Dedifferentiated amniotic fluid mesenchymal stem cell (primary cell): ENCODE measurements at regions not wholly inside any gene's neighbourhood (a gene's known extent, or its start where the extent isn't known, plus 50 kb on each side); places are given as distances from the start of the nearest gene placed in this dataset.
"Not testable (repeated sequence)": the region's sequence is repeated elsewhere in the genome, so short reads cannot be mapped to it uniquely, and the experiment has no call there.

Experiments used
- DNase-seq: peaks from one replicate; pipeline ENCODE4 v3.0.0-alpha.2; 2016; ENCODE audit errors: extremely low spot score

DNA sequence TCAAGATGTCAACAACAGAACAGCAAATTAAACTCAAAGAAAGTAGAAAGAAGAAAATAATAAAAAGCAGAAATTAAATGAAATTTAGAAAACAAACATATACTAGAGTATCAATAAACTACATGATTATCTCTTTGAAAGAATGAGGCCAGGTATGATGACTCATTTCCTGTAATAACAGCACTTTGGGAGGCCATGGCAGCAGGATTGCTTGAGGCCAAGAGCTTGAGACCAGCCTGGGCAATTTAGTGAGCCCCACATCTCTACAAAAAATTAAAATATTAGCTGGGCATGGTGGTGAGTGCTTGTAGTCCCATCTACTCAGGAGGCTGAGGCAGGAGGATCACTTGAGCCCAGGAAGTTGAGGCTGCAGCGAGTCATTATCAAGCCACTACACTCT is 232.5 kb downstream of the RAB11FIP4 start:
- no peak for DNase-seq

DNA sequence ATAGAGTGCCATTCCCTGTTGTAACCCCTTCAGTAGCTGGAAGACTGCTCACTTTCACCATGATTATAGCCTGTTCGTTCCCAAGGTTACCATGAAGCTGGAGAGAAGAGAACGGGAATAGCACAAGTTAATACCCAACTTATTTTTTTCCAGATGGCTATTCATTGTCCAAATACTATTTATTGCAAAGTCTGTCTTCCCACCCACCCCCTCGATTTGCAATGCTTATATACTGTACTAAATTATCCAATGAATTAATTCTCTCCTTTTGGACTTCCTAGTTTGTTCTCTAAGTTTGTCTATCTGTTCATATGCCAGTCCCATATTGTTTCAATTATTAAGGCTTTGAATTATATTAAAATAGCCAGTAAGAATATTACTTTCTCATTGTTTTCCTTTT is 231.0 kb downstream of the RAB11FIP4 start:
- DNase-seq: no peak

DNA sequence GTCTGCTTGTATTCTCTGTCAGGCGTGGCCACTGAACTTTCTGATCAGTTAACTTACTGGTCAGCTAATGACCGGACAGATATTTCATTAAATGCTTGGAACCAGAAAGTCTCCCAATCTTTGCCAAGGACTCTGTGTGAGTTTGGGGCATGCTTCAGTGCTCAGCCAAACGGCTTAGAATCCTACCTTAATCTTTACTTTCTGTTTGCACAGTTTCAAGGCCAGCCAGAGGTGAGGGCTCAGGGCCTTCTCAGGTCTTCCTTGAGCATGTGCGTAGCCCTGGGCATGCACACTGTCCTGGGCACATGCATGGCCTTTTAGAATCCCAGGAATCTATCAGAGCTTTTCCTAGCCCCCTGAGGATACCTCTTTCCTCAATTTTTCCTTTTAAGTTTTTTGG is 230.1 kb downstream of the RAB11FIP4 start:
- no peak for DNase-seq

DNA sequence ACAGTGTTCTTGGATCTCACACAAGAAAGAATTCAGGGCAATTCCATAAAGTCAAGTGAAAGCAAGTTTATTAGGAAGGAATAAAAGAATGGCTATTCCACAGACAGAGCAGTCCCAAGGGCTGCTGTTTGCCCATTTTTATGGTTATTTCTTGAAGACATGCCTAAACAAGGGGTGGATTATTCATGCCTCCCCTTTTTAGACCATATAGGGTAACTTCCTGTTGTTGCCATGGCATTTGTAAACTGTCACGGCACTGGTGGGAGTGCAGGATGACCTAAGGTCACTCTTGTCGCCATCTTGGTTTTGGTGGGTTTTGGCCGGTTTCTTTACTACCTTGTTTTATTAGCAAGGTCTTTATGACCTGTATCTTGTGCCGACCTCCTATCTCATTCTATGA is 219.6 kb downstream of the RAB11FIP4 start:
- not testable (repeated sequence) for DNase-seq

DNA sequence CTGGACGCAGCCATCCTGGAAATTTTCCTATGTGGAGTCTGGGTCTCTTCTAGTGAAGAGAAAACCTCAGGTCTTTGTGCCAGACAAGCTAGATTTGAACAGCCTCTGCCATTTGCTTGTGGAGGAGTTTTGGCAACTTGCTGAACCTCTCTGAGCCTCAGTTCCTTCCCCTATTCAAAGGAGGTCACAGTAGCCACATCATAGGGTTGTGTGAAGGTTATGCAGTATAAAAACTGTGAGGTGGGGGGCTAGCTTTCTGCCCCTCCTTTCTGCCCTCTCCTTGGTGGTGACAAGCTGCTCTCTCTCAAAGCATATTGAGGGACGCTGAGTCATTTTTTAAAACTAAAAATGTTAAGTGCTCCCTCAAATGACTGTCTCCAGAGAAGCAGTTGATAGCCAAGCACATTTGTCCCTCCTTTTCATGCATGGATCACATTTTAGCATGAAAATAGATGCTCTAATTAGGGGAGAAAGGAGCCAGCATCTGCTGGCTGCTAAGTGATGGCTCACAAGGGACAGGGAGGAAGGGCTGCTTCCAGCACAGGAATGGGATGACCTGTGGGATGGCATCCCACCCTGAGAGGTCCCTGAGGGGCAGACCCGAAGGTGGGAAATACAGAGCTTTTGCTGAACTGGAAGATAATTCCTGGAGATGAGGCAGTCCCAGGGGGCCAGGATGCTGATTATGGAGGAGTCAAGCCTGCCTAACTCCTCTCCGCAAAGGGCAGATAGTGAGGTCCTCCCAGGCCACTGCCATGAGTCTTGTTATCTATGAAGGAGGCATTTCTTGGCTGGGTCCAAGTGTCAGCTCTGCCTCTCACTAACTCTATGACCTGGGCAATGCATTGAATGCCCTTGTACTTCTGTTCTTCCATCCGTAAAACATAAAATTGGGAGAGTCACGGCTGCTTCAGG is 218.8 kb downstream of the RAB11FIP4 start:
- DNase-seq: no peak

DNA sequence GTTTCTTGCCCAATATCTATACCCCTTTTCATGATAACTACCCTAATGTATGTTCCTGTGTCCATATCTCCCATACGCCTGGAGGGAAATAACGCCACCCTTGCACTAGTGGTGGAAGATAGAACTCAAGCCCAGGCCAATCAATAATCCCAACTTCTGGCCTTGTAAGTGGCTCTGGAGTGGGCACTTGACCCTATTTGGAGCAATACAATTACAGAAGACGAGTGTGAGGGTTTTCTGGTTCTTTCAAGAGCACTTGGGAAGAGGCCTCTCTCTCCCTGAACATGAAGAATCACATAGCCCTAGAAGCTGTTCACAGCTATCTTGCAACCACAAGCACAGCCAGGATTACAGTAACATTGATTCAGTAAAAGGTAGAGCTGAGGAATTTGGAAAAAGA is 217.9 kb downstream of the RAB11FIP4 start:
- DNase-seq: no peak

DNA sequence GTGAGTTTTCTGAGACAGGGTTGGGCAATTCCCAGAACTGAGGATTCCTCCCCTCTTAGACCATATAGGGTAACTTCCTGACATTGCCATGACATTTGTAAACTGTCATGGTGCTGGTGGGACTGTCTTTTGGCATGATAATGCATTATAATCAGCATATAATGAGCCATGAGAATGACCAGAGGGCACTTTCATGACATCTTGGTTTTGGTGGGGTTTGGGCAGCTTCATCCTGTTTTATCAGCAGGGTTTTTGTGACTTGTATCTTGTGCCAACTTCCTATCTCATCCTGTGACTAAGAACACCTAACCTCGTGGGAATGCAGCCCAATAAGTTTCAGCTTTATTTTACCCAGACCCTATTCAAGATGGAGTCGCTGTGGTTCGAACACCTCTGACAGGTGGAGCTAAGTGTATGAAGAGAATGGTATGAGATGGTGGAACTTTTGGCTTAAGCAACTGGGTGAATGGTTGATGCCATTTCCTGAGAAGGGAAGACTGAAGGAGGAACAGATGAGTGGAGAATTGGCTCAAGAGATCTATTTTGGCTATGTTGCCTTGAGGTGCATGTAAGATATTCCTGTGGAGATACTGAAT is 217.3 kb downstream of the RAB11FIP4 start:
- DNase-seq: no peak

DNA sequence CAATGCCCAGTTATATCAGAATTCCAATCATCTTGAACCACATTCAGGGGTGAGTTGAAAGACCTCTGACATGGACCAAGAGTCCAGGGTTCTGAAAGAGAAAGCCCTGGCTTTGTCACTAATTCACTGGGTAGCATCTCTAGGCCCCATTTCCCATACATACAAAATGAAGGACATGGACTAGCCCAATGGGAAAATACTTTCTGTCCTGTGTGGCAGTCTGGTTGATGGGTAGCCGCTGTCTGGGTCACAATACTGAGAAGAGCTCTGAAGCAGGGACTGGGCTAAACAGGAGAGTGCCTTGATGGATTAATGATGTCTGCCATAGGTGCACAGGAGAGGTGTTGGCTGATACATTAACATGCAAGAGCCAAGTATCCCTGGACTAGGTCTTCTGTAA is 214.3 kb downstream of the RAB11FIP4 start:
- no peak for DNase-seq

DNA sequence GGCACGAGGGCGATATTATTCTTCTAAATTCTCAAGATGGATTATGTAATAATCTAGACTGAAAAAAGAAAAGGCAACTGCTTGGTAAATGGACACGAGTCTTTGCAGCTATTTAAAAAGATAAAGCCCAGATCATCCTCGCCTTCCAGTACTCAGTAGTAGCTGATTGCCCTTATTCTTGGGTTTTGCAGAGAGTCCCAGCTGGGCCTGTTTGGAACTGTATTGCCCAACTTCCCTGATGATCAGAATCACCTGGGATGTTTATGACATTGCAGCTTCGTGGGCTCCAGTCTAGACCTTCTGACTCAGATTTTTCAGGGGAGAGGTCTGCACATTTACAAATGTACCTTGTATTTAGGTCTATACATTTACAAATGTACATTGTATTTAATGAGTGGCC is 213.5 kb downstream of the RAB11FIP4 start:
- DNase-seq: no peak

DNA sequence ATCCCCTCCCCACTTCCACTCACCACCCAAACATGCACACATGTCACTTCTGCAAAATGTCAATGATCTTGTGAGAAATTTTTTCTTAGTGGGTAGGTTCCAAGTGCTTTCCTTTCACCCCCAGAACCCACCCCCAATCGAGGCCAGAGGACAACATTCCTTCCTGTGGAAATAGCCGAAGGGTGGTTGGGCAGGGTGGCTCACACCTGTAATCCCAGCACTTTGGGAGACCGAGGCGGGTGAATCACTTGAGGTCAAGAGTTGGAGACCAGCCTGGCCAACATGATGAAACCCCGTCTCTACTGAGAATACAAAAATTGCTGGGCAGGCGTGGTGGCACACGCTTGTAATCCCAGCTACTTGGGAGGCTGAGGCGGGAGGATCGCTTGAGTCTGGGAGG is 208.7 kb downstream of the RAB11FIP4 start:
- DNase-seq: not testable (repeated sequence)

DNA sequence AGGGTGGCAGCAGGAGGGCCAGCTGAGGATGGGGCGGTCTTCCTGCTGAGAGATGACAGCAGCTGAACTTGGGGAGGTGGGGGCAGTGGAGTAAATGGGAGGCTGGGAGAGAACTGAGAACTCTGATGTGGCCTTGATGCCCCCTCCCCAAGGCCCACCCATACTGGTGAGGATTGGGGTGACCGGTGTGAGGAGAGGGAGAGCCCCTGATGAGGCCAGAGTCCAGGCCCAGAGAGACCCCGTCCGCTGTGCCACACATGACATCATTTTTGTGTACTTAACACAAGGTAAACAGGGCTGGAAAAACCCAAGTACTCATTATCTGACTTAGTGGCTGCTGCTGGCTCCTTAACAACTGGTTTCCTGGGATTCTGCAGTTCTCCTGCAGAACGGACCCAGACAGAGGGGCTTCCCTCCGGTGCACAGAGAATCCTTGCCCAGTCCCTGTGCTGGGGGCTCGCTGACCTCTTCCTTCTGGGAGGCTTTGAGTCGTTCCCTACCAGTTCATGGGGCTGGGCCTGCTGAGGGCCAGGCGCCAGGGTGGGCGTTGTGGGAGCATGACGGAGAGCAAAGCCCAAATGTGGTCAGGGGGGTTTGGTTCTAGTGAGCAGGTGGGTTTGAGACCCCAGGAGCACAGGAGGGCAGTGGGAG is 207.6 kb downstream of the RAB11FIP4 start:
- no peak for DNase-seq

DNA sequence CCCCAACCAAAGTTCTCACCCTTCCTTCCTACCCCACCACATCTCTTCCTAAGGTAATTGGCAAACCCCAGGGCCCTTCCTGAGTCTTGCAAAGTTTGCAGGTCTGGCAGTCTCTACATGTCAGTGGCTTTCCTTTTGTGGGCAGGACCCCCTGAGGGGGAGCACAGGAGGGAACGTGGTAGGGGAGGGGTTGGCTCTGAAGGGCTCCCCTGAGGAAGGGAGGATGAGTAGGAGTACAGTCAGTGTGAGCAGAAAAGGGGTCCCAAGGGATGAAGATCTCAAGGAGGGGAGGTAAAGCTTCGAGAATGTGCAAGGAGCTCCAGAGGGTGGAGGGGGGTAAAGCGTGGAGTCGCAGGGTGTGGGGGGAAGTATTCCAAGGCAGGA is 206.9 kb downstream of the RAB11FIP4 start:
- no peak for DNase-seq

DNA sequence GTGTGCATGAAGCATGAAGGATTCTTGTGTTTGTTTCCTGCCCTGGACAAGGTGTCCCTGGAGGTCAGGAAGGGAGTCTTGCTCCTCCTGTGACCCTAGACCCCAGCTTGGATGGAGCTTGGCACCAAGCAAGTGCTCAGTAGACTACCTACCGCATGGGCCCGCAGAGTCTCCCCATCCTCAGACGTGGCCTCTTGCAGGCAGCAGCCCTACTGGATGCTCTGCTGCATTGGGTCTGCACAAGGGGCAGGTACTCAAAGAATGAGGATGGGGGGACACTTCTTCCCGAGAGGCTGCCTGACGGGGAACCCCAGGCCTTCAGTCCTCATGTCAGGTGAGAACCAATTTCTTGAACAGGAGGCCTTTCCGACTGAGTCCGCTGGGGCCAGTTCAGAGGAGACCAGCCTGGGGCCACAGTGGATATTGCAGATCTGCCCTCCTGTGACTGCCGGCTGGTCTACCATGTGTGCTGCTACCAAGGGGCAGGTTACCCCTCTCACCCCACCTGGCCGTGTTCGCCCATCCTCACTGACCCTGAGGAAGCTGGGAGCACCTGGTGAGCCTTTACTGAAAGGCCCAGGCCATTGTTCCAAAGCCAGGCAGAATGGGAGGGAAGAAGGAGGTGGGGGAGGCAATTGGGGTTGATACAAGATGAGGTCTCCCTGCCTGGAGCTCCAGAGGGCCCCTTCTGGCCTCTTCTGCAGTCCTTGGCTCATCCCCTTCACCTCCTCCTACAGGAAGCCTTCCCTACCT is 206.3 kb downstream of the RAB11FIP4 start:
- DNase-seq: no peak

DNA sequence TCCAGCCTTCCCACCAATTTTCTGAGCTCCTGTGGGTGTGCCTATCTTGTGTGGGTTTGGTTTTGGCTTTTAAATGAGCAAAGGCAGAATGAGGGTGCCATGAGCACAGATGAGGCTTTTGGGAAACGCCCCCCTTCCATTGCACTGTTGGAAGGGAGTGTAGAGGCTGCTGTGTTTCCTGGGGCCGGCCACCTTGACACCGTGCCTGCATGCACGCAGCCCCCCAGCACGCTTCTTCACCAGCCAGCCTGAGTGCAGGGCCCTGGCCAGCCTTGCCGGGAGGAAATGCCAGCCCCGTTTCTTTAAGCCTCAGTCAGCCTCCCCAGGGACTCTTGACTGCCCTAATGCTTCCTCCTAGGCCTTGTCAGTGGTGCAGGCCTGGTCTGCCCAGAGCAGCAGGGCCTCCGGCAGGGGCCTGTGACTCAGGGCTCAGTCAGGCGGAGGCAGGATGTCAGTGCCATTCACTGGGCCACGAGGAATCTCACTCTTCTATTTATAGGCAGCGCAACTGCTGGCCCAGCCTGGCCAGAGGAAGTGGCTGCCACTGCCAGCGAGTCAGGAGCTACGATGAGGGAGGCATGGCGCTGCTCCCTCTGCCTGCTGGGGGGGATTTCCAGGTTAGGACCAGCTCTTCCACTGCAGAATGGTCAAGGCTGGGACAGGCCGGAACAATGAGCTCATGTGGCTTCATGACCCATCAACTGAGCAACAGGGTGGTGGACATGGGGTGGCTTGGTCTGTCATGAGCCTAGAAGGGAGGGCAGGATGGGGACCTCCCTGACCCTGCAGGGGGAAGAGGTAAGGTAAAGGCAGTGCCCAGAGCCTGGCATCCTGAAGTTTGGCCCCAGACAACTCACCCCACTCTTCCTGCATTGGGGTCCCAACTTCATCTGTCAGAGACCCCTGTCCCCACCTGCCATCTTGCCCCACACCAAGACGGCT is 205.2 kb downstream of the RAB11FIP4 start:
- DNase-seq: peak; percentile 93

DNA sequence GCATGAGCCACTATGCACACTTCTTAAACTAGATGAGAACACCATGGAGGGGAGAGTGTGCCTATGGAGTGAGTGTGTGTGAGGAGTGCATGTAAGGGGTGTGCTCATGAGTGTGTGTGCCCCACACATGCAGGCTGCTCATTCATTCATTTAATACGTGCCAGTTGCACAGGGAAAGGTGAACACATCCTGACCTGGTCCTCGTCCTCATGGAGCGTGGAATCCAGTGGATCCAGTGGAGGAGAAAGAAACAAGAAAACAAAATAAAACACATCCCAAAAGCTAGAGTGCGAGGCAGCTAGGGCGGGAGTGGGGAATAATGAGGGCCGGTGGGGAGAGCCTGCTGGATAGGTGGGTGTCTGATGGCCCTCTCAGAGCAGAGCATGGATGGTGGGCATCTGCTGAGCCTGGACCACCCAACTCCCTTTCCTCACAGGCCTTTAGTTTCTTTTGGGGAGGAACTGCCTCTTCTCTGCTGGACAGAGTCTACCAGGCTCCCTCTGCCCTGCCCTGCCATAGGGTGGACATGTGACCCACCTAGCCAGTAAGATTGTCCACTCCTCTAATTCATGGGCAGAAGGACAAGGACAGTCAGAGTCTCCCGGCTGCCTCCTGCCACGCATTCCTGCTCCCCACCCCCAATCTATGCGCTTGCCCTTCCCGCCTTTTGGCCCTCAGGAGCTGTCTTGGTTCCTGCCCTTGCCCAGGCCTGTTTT is 204.3 kb downstream of the RAB11FIP4 start:
- DNase-seq: no peak

DNA sequence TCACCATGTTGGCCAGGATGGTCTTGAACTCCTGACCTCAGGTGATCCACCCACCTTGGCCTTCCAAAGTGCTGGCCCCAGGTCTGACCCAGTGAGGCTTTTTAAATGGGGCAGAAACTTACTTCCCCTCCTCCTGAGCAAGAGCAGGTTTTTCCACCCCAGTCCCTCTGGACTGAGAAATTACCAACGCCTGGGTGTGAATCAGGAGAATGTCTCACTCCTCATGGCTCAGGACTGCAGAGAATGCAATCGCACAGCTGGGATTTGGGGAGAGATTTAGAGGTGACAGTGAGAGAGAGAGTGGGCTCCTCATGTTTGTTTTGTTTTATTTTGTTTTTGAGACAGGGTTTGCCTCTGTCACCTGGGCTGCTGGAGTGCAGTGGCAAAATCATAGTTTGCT is 203.6 kb downstream of the RAB11FIP4 start:
- no peak for DNase-seq

DNA sequence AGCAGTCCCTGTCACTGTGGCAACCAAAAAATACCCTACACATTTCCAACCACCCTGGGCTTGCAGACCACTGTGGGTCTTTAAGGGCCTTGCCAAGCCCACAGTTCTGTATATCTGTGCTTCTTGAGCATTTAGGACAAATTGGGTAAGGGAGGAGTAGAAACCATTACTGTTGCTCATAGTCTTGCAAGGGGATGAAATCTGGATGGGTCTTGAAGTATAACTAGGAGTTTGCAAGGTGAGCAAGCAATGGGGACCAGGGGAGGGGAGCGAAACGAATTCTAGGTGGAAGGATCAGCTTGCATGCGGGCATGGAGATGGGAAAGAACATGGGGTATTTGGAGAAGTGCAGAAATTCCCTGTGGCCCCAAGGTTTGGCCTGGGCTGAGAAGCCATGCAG is 202.9 kb downstream of the RAB11FIP4 start:
- no peak for DNase-seq

DNA sequence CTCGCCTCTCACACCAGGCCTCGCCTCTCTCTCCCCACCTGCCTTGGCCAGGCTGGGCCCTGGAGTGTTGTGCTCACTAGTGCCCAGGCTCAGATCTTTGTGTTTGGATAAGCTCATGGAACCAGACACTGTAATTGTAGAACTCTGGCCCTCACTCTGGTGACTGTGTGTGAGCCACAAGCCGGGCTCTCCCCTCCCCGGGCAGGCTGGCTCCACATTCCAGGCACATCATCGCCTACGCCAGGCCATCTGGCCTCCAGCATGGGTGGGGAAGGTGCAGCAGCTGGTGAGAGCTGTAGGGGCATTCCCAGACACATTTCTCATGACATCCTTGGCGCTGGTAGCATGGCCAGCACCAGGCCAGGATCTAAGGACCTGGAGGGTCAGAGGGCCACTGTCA is 202.3 kb downstream of the RAB11FIP4 start:
- DNase-seq: peak; percentile 81

DNA sequence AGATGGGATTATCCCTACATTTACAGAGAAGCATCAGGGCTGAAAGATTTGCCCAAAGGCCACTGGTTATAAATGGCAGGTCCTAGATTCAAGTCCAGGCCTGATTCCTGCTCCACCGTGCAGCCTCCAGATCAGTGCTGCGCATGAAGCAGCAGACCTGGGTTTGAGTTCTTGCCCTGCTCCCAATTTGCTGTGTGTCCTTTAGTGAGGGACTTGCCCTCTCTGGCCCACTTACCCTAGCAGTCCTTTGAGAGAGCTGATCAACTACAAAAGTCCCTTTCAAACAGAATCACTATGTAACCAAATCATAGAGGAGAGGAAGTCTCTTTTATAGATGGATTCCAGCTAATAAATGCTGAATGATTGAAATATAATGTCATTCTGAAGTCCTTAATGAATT is 200.4 kb downstream of the RAB11FIP4 start:
- no peak for DNase-seq

DNA sequence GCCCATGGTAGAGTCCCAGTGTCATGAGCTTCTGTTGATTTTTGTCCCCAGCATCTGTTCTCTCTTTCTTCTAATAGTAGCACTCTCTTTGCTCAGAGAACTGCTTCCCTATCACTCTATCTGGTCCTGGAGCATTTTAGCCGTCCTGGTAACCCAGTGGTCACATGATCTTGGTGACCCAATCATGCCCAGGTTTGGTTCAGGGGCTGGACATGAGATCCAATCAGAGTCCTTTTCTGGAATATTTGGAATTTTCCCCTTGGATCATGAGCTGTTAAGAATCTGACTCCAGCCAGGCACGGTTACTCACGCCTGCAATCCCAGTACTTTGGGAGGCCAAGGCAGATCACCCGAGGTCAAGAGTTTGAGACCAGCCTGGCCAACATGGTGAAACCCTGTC is 197.0 kb downstream of the RAB11FIP4 start:
- DNase-seq: no peak
